ENCODE measurements at regions not wholly inside any gene's neighbourhood (a gene's known extent, or its start where the extent isn't known, plus 50 kb on each side); places are given as distances from the start of the nearest gene placed in this dataset.

DNA sequence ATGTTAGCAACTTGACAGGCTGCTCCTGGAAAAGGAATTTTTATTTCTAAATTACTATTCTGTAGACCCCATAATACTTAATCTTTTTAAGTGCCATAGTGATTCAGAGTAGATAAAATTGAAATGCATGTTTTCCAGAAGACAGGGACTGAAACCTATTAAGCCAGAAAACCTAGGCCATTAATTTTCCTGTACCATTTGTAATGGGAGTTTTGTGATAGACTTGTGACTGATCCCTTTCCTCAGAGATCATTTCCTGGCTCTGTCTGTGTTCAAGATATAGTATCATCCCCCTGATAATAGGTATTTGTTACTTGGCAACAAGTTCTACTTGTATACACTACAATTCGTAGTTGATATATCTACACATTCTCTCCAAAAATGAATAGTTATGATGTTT is 1609.8 kb downstream of the AMY1C start:
- H3K4me1 ChIP-seq (ENCODE audit: control insufficient read depth in 1 of 2, insufficient read depth in 2 of 2, low read length in 2 of 2) = no peaks in the 10 kb centered on the region
- no peaks in the 10 kb centered on the region for H3K79me2 ChIP-seq (ENCODE audit: insufficient read depth, low read length)
- peaks cover 0 to 5% (median 0%) of the 10 kb centered on the region in 7 donors for H3K9me3 Mint-ChIP-seq
- H3K27me3 Mint-ChIP-seq (ENCODE audit: low read depth in 3 of 3) = no peaks in the 10 kb centered on the region
- no peaks in the 10 kb centered on the region for H3K4me1 Mint-ChIP-seq
- no peak overlapping the region for H3K4me3 ChIP-seq (replicated peaks in 1 of 3; ENCODE audit: low read depth in 2 of 3, low read length in 3 of 3)
- intact Hi-C loops (cut with micrococcal nuclease) = no loop called here
- H2AFZ ChIP-seq (ENCODE audit: insufficient read depth, low read depth, low read length, poor library complexity, severe bottlenecking) = no peak overlapping the region
- H3K9ac ChIP-seq (ENCODE audit: insufficient read depth, low read length, poor library complexity, severe bottlenecking) = no peak overlapping the region
- H3K4me2 ChIP-seq (replicated peaks; ENCODE audit: extremely low read depth, low read length, poor library complexity, severe bottlenecking) = no peak overlapping the region
- H3K27ac ChIP-seq (ENCODE audit: low read depth in 1 of 2, low read length in 2 of 2) = no peak overlapping the region
- no peak for DNase-seq
- TF ChIP-seq, protein P1, sequence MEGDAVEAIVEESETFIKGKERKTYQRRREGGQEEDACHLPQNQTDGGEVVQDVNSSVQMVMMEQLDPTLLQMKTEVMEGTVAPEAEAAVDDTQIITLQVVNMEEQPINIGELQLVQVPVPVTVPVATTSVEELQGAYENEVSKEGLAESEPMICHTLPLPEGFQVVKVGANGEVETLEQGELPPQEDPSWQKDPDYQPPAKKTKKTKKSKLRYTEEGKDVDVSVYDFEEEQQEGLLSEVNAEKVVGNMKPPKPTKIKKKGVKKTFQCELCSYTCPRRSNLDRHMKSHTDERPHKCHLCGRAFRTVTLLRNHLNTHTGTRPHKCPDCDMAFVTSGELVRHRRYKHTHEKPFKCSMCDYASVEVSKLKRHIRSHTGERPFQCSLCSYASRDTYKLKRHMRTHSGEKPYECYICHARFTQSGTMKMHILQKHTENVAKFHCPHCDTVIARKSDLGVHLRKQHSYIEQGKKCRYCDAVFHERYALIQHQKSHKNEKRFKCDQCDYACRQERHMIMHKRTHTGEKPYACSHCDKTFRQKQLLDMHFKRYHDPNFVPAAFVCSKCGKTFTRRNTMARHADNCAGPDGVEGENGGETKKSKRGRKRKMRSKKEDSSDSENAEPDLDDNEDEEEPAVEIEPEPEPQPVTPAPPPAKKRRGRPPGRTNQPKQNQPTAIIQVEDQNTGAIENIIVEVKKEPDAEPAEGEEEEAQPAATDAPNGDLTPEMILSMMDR (IDR thresholded peaks at IDR 0.05) = no peak
- no CpG with 5 or more reads among the region's 1 CpG for WGBS (ENCODE audit: insufficient coverage)
- H3K27me3 ChIP-seq (ENCODE audit: control insufficient read depth in 2 of 2, insufficient read depth in 2 of 2, low read length in 2 of 2) = no peaks in the 10 kb centered on the region
- H3K27ac Mint-ChIP-seq = no peak overlapping the region
- no peak overlapping the region for H3K4me3 Mint-ChIP-seq
- no peaks in the 10 kb centered on the region for H3K9me3 ChIP-seq (replicated peaks in 1 of 2; ENCODE audit: control insufficient read depth in 1 of 2, insufficient read depth in 1 of 2, low read length in 2 of 2)
- H3K36me3 Mint-ChIP-seq = no peaks in the 10 kb centered on the region
- no peaks in the 10 kb centered on the region for H4K20me1 ChIP-seq (ENCODE audit: insufficient read depth, low read length)
- H3K36me3 ChIP-seq (replicated peaks in 1 of 2; ENCODE audit: control insufficient read depth in 1 of 2, insufficient read depth in 2 of 2, low read length in 2 of 2) = no peaks in the 10 kb centered on the region

DNA sequence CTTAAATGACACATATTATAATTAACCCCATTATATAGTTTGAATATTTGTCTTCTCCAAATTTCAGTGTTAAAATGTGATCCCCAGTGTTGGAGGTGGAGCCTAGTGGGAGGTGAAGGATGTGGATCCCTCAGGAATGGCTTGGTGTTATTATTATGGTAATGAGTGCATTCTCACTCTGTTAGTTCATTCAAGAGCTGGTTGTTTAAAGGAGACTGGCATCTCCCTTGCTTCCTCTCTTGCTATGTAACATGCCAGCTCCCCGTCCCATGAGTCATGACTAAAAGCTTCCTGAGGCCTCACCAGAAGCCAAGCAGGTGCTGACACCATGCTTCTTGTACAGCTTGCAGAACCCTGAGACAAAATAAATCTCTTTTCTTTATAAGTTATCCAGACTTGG is 1612.7 kb downstream of the AMY1C start:
- H3K27ac ChIP-seq (ENCODE audit: low read depth in 1 of 2, low read length in 2 of 2) = no peak overlapping the region
- H3K27ac Mint-ChIP-seq = no peak overlapping the region
- TF ChIP-seq, protein P1 (IDR thresholded peaks at IDR 0.05) = no peak
- intact Hi-C loops (cut with micrococcal nuclease) = no loop called here
- H3K4me3 Mint-ChIP-seq = no peak overlapping the region
- no peak overlapping the region for H2AFZ ChIP-seq (ENCODE audit: insufficient read depth, low read depth, low read length, poor library complexity, severe bottlenecking)
- no peaks in the 10 kb centered on the region for H4K20me1 ChIP-seq (ENCODE audit: insufficient read depth, low read length)
- H3K4me3 ChIP-seq (replicated peaks in 1 of 3; ENCODE audit: low read depth in 2 of 3, low read length in 3 of 3) = no peak overlapping the region
- 100% methylated on average over 1 of the region's 1 CpG for WGBS (ENCODE audit: insufficient coverage)
- no peaks in the 10 kb centered on the region for H3K4me1 Mint-ChIP-seq
- no peaks in the 10 kb centered on the region for H3K27me3 ChIP-seq (ENCODE audit: control insufficient read depth in 2 of 2, insufficient read depth in 2 of 2, low read length in 2 of 2)
- H3K36me3 Mint-ChIP-seq = no peaks in the 10 kb centered on the region
- H3K36me3 ChIP-seq (replicated peaks in 1 of 2; ENCODE audit: control insufficient read depth in 1 of 2, insufficient read depth in 2 of 2, low read length in 2 of 2) = no peaks in the 10 kb centered on the region
- H3K4me1 ChIP-seq (ENCODE audit: control insufficient read depth in 1 of 2, insufficient read depth in 2 of 2, low read length in 2 of 2) = no peaks in the 10 kb centered on the region
- no peak for DNase-seq
- no peaks in the 10 kb centered on the region for H3K79me2 ChIP-seq (ENCODE audit: insufficient read depth, low read length)
- H3K27me3 Mint-ChIP-seq (ENCODE audit: low read depth in 3 of 3) = no peaks in the 10 kb centered on the region
- H3K9me3 ChIP-seq (replicated peaks in 1 of 2; ENCODE audit: control insufficient read depth in 1 of 2, insufficient read depth in 1 of 2, low read length in 2 of 2) = no peaks in the 10 kb centered on the region
- H3K4me2 ChIP-seq (replicated peaks; ENCODE audit: extremely low read depth, low read length, poor library complexity, severe bottlenecking) = no peak overlapping the region
- H3K9me3 Mint-ChIP-seq = peaks cover 0 to 4% (median 0%) of the 10 kb centered on the region in 7 donors
- H3K9ac ChIP-seq (ENCODE audit: insufficient read depth, low read length, poor library complexity, severe bottlenecking) = no peak overlapping the region
